ENCODE measurements at regions not wholly inside any gene's neighbourhood (a gene's known extent, or its start where the extent isn't known, plus 50 kb on each side); places are given as distances from the start of the nearest gene placed in this dataset.
"Not testable (repeated sequence)": the region's sequence is repeated elsewhere in the genome, so short reads cannot be mapped to it uniquely, and the experiment has no call there.

- Histone ChIP-seq H3K4me1 (no peaks in the 10 kb centered on the region), H3K4me3 (no peak overlapping the region), H3K9me3 (no peaks in the 10 kb centered on the region), H3K27me3 (ENCODE audit: low read depth) (no peaks in the 10 kb centered on the region), H3K36me3 (replicated peaks) (no peaks in the 10 kb centered on the region)
- in situ Hi-C loops (cut with MboI; ENCODE audit: low sequenced_read_pairs) = no loop called here
- DNase-seq (ENCODE audit: low spot score in 2 of 2) = no peak
Measured at GRCh38 chr7:53191191-53191695, 155.8 kb downstream of the POM121L12 start.

- H3K4me3 ChIP-seq = no peak overlapping the region
- no peaks in the 10 kb centered on the region for H3K9me3 ChIP-seq
- no peaks in the 10 kb centered on the region for H3K4me1 ChIP-seq
- H3K27me3 ChIP-seq (ENCODE audit: low read depth) = no peaks in the 10 kb centered on the region
- no peaks in the 10 kb centered on the region for H3K36me3 ChIP-seq (replicated peaks)
- no peak for DNase-seq (ENCODE audit: low spot score in 2 of 2)
- in situ Hi-C loops (cut with MboI; ENCODE audit: low sequenced_read_pairs) = no loop called here
Measured at GRCh38 chr7:53191836-53192443, 156.5 kb downstream of the POM121L12 start.

- H3K36me3 ChIP-seq (replicated peaks) = no peaks in the 10 kb centered on the region
- H3K4me1 ChIP-seq = no peaks in the 10 kb centered on the region
- DNase-seq (ENCODE audit: low spot score in 2 of 2) = no peak
- no peaks in the 10 kb centered on the region for H3K27me3 ChIP-seq (ENCODE audit: low read depth)
- no peak overlapping the region for H3K4me3 ChIP-seq
- in situ Hi-C loops (cut with MboI; ENCODE audit: low sequenced_read_pairs) = no loop called here
- no peaks in the 10 kb centered on the region for H3K9me3 ChIP-seq
Measured at GRCh38 chr7:53205006-53205405, 169.6 kb downstream of the POM121L12 start.

- Histone ChIP-seq H3K4me3 (no peak overlapping the region), H3K9me3 (no peaks in the 10 kb centered on the region), H3K36me3 (replicated peaks) (no peaks in the 10 kb centered on the region), H3K4me1 (0 out of 2 replicates have a peak, but pooled peaks cover 3% of the 10 kb centered on the region), H3K27me3 (ENCODE audit: low read depth) (no peaks in the 10 kb centered on the region)
- in situ Hi-C loops (cut with MboI; ENCODE audit: low sequenced_read_pairs) = no loop called here
- DNase-seq (ENCODE audit: low spot score in 2 of 2) = no peak
Measured at GRCh38 chr7:53209129-53209528, 173.7 kb downstream of the POM121L12 start.

- no peak for DNase-seq (ENCODE audit: low spot score in 2 of 2)
- 0 out of 2 replicates have a peak, but pooled peaks cover 4% of the 10 kb centered on the region for H3K27me3 ChIP-seq (ENCODE audit: low read depth)
- H3K4me1 ChIP-seq = 0 out of 2 replicates have a peak, but pooled peaks cover 3% of the 10 kb centered on the region
- H3K4me3 ChIP-seq = no peak overlapping the region
- H3K9me3 ChIP-seq = no peaks in the 10 kb centered on the region; the same call in 1 of the 2 replicates
- in situ Hi-C loops (cut with MboI; ENCODE audit: low sequenced_read_pairs) = no loop called here
- H3K36me3 ChIP-seq (replicated peaks) = no peaks in the 10 kb centered on the region
Measured at GRCh38 chr7:53214463-53214862, 179.0 kb downstream of the POM121L12 start.

GRCh38 chr7:53218730-53219504 lies 183.5 kb downstream of the POM121L12 start:
- H3K4me3 ChIP-seq = no peak overlapping the region
- no peaks in the 10 kb centered on the region for H3K36me3 ChIP-seq (replicated peaks)
- H3K4me1 ChIP-seq = no peaks in the 10 kb centered on the region
- no peaks in the 10 kb centered on the region; the same call in 1 of the 2 replicates for H3K9me3 ChIP-seq
- in situ Hi-C loops (cut with MboI; ENCODE audit: low sequenced_read_pairs) = no loop called here
- H3K27me3 ChIP-seq (ENCODE audit: low read depth) = 0 out of 2 replicates have a peak, but pooled peaks cover 4% of the 10 kb centered on the region
- no peak for DNase-seq (ENCODE audit: low spot score in 2 of 2)

- Histone ChIP-seq H3K9me3 (no peaks in the 10 kb centered on the region), H3K4me1 (no peaks in the 10 kb centered on the region), H3K4me3 (no peak overlapping the region), H3K36me3 (replicated peaks) (no peaks in the 10 kb centered on the region), H3K27me3 (ENCODE audit: low read depth) (no peaks in the 10 kb centered on the region)
- in situ Hi-C loops (cut with MboI; ENCODE audit: low sequenced_read_pairs) = no loop called here
- no peak for DNase-seq (ENCODE audit: low spot score in 2 of 2)
Measured at GRCh38 chr7:53229202-53229601, 193.8 kb downstream of the POM121L12 start.

GRCh38 chr7:53237344-53237913 lies 202.0 kb downstream of the POM121L12 start:
- no peaks in the 10 kb centered on the region for H3K4me1 ChIP-seq
- no peaks in the 10 kb centered on the region for H3K9me3 ChIP-seq
- no peaks in the 10 kb centered on the region for H3K27me3 ChIP-seq (ENCODE audit: low read depth)
- H3K4me3 ChIP-seq = no peak overlapping the region
- DNase-seq (ENCODE audit: low spot score in 2 of 2) = no peak
- in situ Hi-C loops (cut with MboI; ENCODE audit: low sequenced_read_pairs) = no loop called here
- no peaks in the 10 kb centered on the region for H3K36me3 ChIP-seq (replicated peaks)

- Histone ChIP-seq H3K4me3 (no peak overlapping the region), H3K9me3 (no peaks in the 10 kb centered on the region), H3K4me1 (no peaks in the 10 kb centered on the region), H3K27me3 (ENCODE audit: low read depth) (no peaks in the 10 kb centered on the region), H3K36me3 (replicated peaks) (no peaks in the 10 kb centered on the region)
- no peak for DNase-seq (ENCODE audit: low spot score in 2 of 2)
- in situ Hi-C loops (cut with MboI; ENCODE audit: low sequenced_read_pairs) = no loop called here
Measured at GRCh38 chr7:53238021-53238605, 202.7 kb downstream of the POM121L12 start.

- in situ Hi-C loops (cut with MboI; ENCODE audit: low sequenced_read_pairs); H3K9me3 ChIP-seq; DNase-seq (ENCODE audit: low spot score in 2 of 2); H3K27me3 ChIP-seq (ENCODE audit: low read depth); H3K4me1 ChIP-seq; H3K4me3 ChIP-seq; H3K36me3 ChIP-seq (replicated peaks): not testable (repeated sequence)
Measured at GRCh38 chr7:53239151-53239550, 203.7 kb downstream of the POM121L12 start.

- DNase-seq (ENCODE audit: low spot score in 2 of 2) = no peak
- Histone ChIP-seq H3K4me1 (no peaks in the 10 kb centered on the region), H3K36me3 (replicated peaks) (no peaks in the 10 kb centered on the region), H3K4me3 (no peak overlapping the region), H3K27me3 (ENCODE audit: low read depth) (no peaks in the 10 kb centered on the region), H3K9me3 (no peaks in the 10 kb centered on the region)
- in situ Hi-C loops (cut with MboI; ENCODE audit: low sequenced_read_pairs) = no loop called here
Measured at GRCh38 chr7:53245721-53246120, 210.3 kb downstream of the POM121L12 start.

- in situ Hi-C loops (cut with MboI; ENCODE audit: low sequenced_read_pairs) = no loop called here
- H3K4me1 ChIP-seq = no peaks in the 10 kb centered on the region
- H3K27me3 ChIP-seq (ENCODE audit: low read depth) = no peaks in the 10 kb centered on the region
- H3K4me3 ChIP-seq = no peak overlapping the region
- no peaks in the 10 kb centered on the region for H3K9me3 ChIP-seq
- DNase-seq (ENCODE audit: low spot score in 2 of 2) = no peak
- no peaks in the 10 kb centered on the region for H3K36me3 ChIP-seq (replicated peaks)
Measured at GRCh38 chr7:53246957-53247356, 211.5 kb downstream of the POM121L12 start.

- no peak overlapping the region for H3K4me3 ChIP-seq
- no peak for DNase-seq (ENCODE audit: low spot score in 2 of 2)
- H3K27me3 ChIP-seq (ENCODE audit: low read depth) = no peaks in the 10 kb centered on the region
- no peaks in the 10 kb centered on the region for H3K4me1 ChIP-seq
- H3K9me3 ChIP-seq = no peaks in the 10 kb centered on the region
- H3K36me3 ChIP-seq (replicated peaks) = no peaks in the 10 kb centered on the region
- in situ Hi-C loops (cut with MboI; ENCODE audit: low sequenced_read_pairs) = no loop called here
Measured at GRCh38 chr7:53252539-53252938, 217.1 kb downstream of the POM121L12 start.

GRCh38 chr7:53272081-53272480 lies 236.6 kb downstream of the POM121L12 start:
- DNase-seq (ENCODE audit: low spot score in 2 of 2) = no peak
- H3K36me3 ChIP-seq (replicated peaks) = no peaks in the 10 kb centered on the region
- no peak overlapping the region for H3K4me3 ChIP-seq
- H3K4me1 ChIP-seq = no peaks in the 10 kb centered on the region
- H3K27me3 ChIP-seq (ENCODE audit: low read depth) = no peaks in the 10 kb centered on the region
- H3K9me3 ChIP-seq = no peaks in the 10 kb centered on the region
- in situ Hi-C loops (cut with MboI; ENCODE audit: low sequenced_read_pairs) = no loop called here

Data from HAP-1 (cell line).